ENCODE measurements at regions not wholly inside any gene's neighbourhood (a gene's known extent, or its start where the extent isn't known, plus 50 kb on each side); places are given as distances from the start of the nearest gene placed in this dataset.

DNA sequence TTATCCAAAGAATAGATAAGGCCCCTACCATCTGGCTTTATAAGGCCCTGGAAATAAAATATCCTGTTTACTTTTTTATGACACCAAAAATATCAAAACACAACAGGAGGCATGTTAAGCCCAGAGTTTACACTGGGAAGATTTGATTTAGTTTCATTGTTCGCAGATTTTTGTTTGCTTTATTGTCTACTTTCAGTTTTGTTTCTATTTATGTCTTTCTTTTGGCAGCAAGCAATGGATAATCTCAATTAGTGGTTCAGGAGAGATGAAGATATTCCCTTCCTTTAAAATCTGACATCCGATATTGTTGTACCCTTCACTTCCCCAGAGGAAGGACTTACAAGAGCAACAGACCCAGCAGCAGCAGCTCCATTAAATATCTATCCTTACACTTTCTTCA lies 249.4 kb upstream of the ARPP21 start:
- TF ChIP-seq, protein P1, sequence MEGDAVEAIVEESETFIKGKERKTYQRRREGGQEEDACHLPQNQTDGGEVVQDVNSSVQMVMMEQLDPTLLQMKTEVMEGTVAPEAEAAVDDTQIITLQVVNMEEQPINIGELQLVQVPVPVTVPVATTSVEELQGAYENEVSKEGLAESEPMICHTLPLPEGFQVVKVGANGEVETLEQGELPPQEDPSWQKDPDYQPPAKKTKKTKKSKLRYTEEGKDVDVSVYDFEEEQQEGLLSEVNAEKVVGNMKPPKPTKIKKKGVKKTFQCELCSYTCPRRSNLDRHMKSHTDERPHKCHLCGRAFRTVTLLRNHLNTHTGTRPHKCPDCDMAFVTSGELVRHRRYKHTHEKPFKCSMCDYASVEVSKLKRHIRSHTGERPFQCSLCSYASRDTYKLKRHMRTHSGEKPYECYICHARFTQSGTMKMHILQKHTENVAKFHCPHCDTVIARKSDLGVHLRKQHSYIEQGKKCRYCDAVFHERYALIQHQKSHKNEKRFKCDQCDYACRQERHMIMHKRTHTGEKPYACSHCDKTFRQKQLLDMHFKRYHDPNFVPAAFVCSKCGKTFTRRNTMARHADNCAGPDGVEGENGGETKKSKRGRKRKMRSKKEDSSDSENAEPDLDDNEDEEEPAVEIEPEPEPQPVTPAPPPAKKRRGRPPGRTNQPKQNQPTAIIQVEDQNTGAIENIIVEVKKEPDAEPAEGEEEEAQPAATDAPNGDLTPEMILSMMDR (IDR thresholded peaks at IDR 0.05): no peak
- TF ChIP-seq, protein P2, sequence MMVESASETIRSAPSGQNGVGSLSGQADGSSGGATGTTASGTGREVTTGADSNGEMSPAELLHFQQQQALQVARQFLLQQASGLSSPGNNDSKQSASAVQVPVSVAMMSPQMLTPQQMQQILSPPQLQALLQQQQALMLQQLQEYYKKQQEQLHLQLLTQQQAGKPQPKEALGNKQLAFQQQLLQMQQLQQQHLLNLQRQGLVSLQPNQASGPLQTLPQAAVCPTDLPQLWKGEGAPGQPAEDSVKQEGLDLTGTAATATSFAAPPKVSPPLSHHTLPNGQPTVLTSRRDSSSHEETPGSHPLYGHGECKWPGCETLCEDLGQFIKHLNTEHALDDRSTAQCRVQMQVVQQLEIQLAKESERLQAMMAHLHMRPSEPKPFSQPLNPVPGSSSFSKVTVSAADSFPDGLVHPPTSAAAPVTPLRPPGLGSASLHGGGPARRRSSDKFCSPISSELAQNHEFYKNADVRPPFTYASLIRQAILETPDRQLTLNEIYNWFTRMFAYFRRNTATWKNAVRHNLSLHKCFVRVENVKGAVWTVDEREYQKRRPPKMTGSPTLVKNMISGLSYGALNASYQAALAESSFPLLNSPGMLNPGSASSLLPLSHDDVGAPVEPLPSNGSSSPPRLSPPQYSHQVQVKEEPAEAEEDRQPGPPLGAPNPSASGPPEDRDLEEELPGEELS (CRISPR knock-in tag; IDR thresholded peaks at IDR 0.05): no peak
- TF ChIP-seq, protein P3, sequence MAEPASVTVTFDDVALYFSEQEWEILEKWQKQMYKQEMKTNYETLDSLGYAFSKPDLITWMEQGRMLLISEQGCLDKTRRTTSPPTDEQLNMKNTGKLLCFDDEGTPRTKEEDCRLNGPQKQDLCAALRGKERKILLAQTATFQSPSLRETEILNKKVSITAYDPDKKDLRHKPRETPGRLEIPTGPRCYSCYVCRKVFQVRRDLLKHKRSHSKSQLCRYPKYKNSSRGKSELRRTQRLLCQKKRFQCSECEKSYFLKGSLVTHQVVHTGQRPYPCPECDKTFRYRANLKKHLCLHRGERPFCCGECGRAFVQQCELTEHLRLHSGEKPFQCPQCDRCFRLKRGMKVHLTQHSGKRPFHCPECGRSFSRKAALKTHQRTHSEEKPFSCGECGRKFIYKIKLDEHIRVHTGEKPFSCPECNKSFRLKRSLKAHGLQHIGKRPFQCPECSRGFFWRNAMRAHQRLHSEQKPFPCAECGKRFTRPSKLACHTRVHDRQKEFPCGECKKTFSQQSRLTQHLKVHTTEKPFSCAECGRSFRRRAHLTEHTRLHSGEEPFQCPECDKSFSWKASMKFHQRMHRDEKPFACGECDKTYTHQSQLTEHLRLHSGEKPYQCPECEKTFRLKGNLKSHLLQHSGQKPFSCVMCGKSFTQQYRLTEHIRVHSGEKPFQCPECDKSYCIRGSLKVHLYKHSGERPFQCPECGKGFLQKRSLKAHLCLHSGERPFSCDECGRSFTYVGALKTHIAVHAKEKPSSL (CRISPR knock-in tag; conservative IDR thresholded peaks at IDR 0.05): no peak
- TF ChIP-seq, protein P4, sequence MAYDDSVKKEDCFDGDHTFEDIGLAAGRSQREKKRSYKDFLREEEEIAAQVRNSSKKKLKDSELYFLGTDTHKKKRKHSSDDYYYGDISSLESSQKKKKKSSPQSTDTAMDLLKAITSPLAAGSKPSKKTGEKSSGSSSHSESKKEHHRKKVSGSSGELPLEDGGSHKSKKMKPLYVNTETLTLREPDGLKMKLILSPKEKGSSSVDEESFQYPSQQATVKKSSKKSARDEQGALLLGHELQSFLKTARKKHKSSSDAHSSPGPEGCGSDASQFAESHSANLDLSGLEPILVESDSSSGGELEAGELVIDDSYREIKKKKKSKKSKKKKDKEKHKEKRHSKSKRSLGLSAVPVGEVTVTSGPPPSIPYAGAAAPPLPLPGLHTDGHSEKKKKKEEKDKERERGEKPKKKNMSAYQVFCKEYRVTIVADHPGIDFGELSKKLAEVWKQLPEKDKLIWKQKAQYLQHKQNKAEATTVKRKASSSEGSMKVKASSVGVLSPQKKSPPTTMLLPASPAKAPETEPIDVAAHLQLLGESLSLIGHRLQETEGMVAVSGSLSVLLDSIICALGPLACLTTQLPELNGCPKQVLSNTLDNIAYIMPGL (CRISPR knock-in tag; IDR thresholded peaks at IDR 0.05): no peak
- TF ChIP-seq JAZF1 (CRISPR knock-in tag; IDR thresholded peaks at IDR 0.05): no peak

Data from WTC11 (cell line).